SK-N-SH (cell line): ENCODE measurements at regions not wholly inside any gene's neighbourhood (a gene's known extent, or its start where the extent isn't known, plus 50 kb on each side); places are given as distances from the start of the nearest gene placed in this dataset.

Experiments used
- CTCF ChIA-PET: fragments of 300-600, 350-600 bp; formaldehyde crosslinking; extraction: SDS; loops from one replicate; lab custom pipeline; 2021; lab: Yijun Ruan, JAX
- POLR2A ChIA-PET: fragments of 350-600 bp; sonication (Branson Sonifier 250); formaldehyde crosslinking; extraction: SDS; loops from one replicate; lab custom pipeline; 2020; ENCODE audit warnings: antibody characterized with exemption, inconsistent platforms; lab: Yijun Ruan, JAX
- DNase-seq: peaks from one replicate; pipeline ENCODE4 v3.0.0; 2012
- H2AFZ ChIP-seq: fragments of 200-600 bp; sonication (generic); 2 replicates; pipeline ENCODE4 v1.8.1; 2016; ENCODE audit warnings: antibody characterized with exemption, mild to moderate bottlenecking, low read depth
- H3F3A ChIP-seq: fragments of 200-600 bp; sonication (generic); replicated peaks from 2 replicates; pipeline ENCODE3; 2016; ENCODE audit warnings: antibody characterized with exemption, mild to moderate bottlenecking; ENCODE audit not compliant: insufficient read depth
- H3K27ac ChIP-seq, 2 experiments: fragments of 200-500 bp in 1 of 2; fragments of 200-600 bp in 1 of 2; sonication (Bioruptor generic) in 1 of 2; sonication (generic), shearing (Covaris generic) in 1 of 2; 2 replicates each; pipeline versions ENCODE4 v1.5.1 to v1.6.1; 2014 to 2016; ENCODE audit warnings: low read depth in 2 of 2, inconsistent platforms in 1 of 2, low read length in 1 of 2, mild to moderate bottlenecking in 1 of 2, mixed read lengths in 1 of 2
- H3K27me3 ChIP-seq: fragments of 200-600 bp; sonication (generic), shearing (Covaris generic); 2 replicates; pipeline ENCODE4 v1.6.1; 2016; ENCODE audit warnings: mixed run types; ENCODE audit not compliant: insufficient read depth
- H3K36me3 ChIP-seq, 2 experiments: fragments of 200-500 bp in 1 of 2; fragments of 200-600 bp in 1 of 2; sonication (Bioruptor generic) in 1 of 2; sonication (generic) in 1 of 2; replicated peaks in 1 of 2; 2 replicates each; pipeline versions ENCODE3 to v1.5.1; 2014 to 2016; ENCODE audit warnings: low read length in 1 of 2, mild to moderate bottlenecking in 1 of 2; ENCODE audit not compliant: insufficient read depth in 2 of 2, control insufficient read depth in 1 of 2
- H3K4me1 ChIP-seq, 2 experiments: fragments of 200-500 bp in 1 of 2; fragments of 200-600 bp in 1 of 2; sonication (Bioruptor generic) in 1 of 2; sonication (generic), shearing (Covaris generic) in 1 of 2; 2 replicates each; pipeline versions ENCODE4 v1.5.1 to v1.6.1; 2014 to 2016; ENCODE audit warnings: low read depth in 1 of 2, low read length in 1 of 2, mixed run types in 1 of 2; ENCODE audit not compliant: insufficient read depth in 2 of 2, control insufficient read depth in 1 of 2
- H3K4me2 ChIP-seq: fragments of 200-600 bp; sonication (generic), shearing (Covaris generic); 2 replicates; pipeline ENCODE4 v1.6.1; 2017; ENCODE audit warnings: mixed run types
- H3K4me3 ChIP-seq, 2 experiments: fragments of 200-500 bp in 1 of 2; fragments of 200-600 bp in 1 of 2; sonication (Bioruptor generic) in 1 of 2; sonication (generic), shearing (Covaris generic) in 1 of 2; 2 replicates each; pipeline versions ENCODE4 v1.5.1 to v1.8.1; 2014 to 2016; ENCODE audit warnings: low read depth in 2 of 2, inconsistent platforms in 1 of 2, low read length in 1 of 2, mild to moderate bottlenecking in 1 of 2, mixed read lengths in 1 of 2, moderate library complexity in 1 of 2
- H3K79me2 ChIP-seq: fragments of 200-600 bp; sonication (generic); 2 replicates; pipeline ENCODE4 v1.8.1; 2017; ENCODE audit warnings: mild to moderate bottlenecking; ENCODE audit not compliant: insufficient read depth
- H3K9ac ChIP-seq: fragments of 200-600 bp; sonication (generic); 2 replicates; pipeline ENCODE4 v1.6.1; 2017; ENCODE audit warnings: mixed run types
- H3K9me2 ChIP-seq: fragments of 200-600 bp; sonication (generic); 2 replicates; pipeline ENCODE4 v1.6.1; 2017; ENCODE audit warnings: mixed run types
- H3K9me3 ChIP-seq: fragments of 200-600 bp; sonication (generic); 2 replicates; pipeline ENCODE4 v1.6.1; 2017; ENCODE audit warnings: mixed run types, mild to moderate bottlenecking, moderate library complexity
- H4K20me1 ChIP-seq: fragments of 200-600 bp; sonication (generic); 2 replicates; pipeline ENCODE4 v1.6.1; 2017; ENCODE audit warnings: mild to moderate bottlenecking, mixed run types; ENCODE audit not compliant: insufficient read depth
- CTCF ChIP-seq: fragments of 200-600 bp; sonication (generic); IDR thresholded peaks from 2 replicates; pipeline ENCODE4 v1.6.1; 2017; ENCODE audit warnings: antibody characterized with exemption, mild to moderate bottlenecking, moderate library complexity
- ELF1 ChIP-seq: IDR thresholded peaks from 2 replicates; pipeline ENCODE4 v1.4.0; 2012
- FOSL2 ChIP-seq: IDR thresholded peaks from 2 replicates; pipeline ENCODE4 v1.4.0; 2012; ENCODE audit warnings: low read depth, mild to moderate bottlenecking, moderate library complexity, borderline replicate concordance
- FOXM1 ChIP-seq: IDR thresholded peaks from 2 replicates; pipeline ENCODE4 v1.4.0; 2012; ENCODE audit warnings: low read depth, mild to moderate bottlenecking
- GABPA ChIP-seq: IDR thresholded peaks from 2 replicates; pipeline ENCODE4 v1.4.0; 2012; ENCODE audit warnings: low read depth, mild to moderate bottlenecking
- GATA2 ChIP-seq: sonication (generic); formaldehyde crosslinking; IDR thresholded peaks from 2 replicates; pipeline ENCODE4 v1.5.0; 2020; ENCODE audit warnings: mild to moderate bottlenecking, missing genetic modification reagents
- JUND ChIP-seq: IDR thresholded peaks from 2 replicates; pipeline ENCODE4 v1.4.0; 2012
- MEF2A ChIP-seq: IDR thresholded peaks from 2 replicates; pipeline ENCODE4 v1.4.0; 2012; ENCODE audit warnings: low read depth, borderline replicate concordance
- MXI1 ChIP-seq: IDR thresholded peaks from 2 replicates; pipeline ENCODE4 v1.6.1; 2012; ENCODE audit warnings: mild to moderate bottlenecking, low read depth, low read length, improper control_type of control experiment
- PBX3 ChIP-seq: IDR thresholded peaks from 2 replicates; pipeline ENCODE4; 2012
- RXRA ChIP-seq: IDR thresholded peaks from 2 replicates; pipeline ENCODE4 v1.4.0; 2012; ENCODE audit warnings: low read depth, mild to moderate bottlenecking, borderline replicate concordance
- USF2 ChIP-seq: fragments of 150-350 bp; IDR thresholded peaks from 2 replicates; pipeline ENCODE4 v1.6.1; 2017; ENCODE audit warnings: antibody characterized with exemption, low read length, low read depth, borderline replicate concordance
- YY1 ChIP-seq: IDR thresholded peaks from 2 replicates; pipeline ENCODE4 v1.4.0; 2012; ENCODE audit warnings: low read depth, mild to moderate bottlenecking
- ZBTB33 ChIP-seq: IDR thresholded peaks from 2 replicates; pipeline ENCODE4 v1.4.0; 2012; ENCODE audit warnings: low read depth, borderline replicate concordance
- WGBS: methylation state at CpG from one replicate; pipeline ENCODE4 v1.1.6; 2017; ENCODE audit warnings: low lambda C conversion rate; 5-methylcytosine and 5-hydroxymethylcytosine counted together

- H3K27me3 ChIP-seq, result no peaks in the 10 kb centered on the region
- no peak overlapping the region for H2AFZ ChIP-seq
- DNase-seq, result no peak
- H3K9me2 ChIP-seq, result no peaks in the 10 kb centered on the region
- no peaks in the 10 kb centered on the region for H3K36me3 ChIP-seq
- ChIA-PET POLR2A (no interaction called here), CTCF (interaction anchor here (1.2 kb wide), 1 partner anchor 50 kb away, joined by 4 read pairs; no protein-coding TSS in a partner anchor)
- H3K9me3 ChIP-seq, result no peaks in the 10 kb centered on the region
- H3K9ac ChIP-seq, result no peak overlapping the region
- H3K27ac ChIP-seq, result no peak overlapping the region
- H4K20me1 ChIP-seq, result no peaks in the 10 kb centered on the region
- H3F3A ChIP-seq, result no peaks in the 10 kb centered on the region
- no peak for TF ChIP-seq USF2
- TF ChIP-seq FOXM1, result no peak
- TF ChIP-seq MXI1, result no peak
- no peak for TF ChIP-seq JUND
- TF ChIP-seq ELF1, result no peak
- no peak for TF ChIP-seq PBX3
- TF ChIP-seq GABPA, result no peak
- no peak for TF ChIP-seq CTCF
- no peak for TF ChIP-seq RXRA
- no peak for TF ChIP-seq ZBTB33
- H3K4me1 ChIP-seq, result no peaks in the 10 kb centered on the region
- 60% methylated on average over 5 of the region's 5 CpGs for WGBS
- H3K4me3 ChIP-seq, result no peak overlapping the region
- H3K79me2 ChIP-seq, result no peaks in the 10 kb centered on the region
- H3K4me2 ChIP-seq, result no peak overlapping the region
These were observed 802.5 kb downstream of the EFNB2 start for GRCh38 chr13:105732806-105733529.

GRCh38 chr13:105725887-105726286, 809.6 kb downstream of the EFNB2 start:
- Histone ChIP-seq H3K4me3 (no peak overlapping the region), H3K4me1 (no peaks in the 10 kb centered on the region), H4K20me1 (no peaks in the 10 kb centered on the region), H3K79me2 (no peaks in the 10 kb centered on the region), H3K9ac (no peak overlapping the region), H3F3A (no peaks in the 10 kb centered on the region), H3K27me3 (no peaks in the 10 kb centered on the region)
- 63% methylated on average over 8 of the region's 8 CpGs for WGBS
- no peak for DNase-seq
- TF ChIP-seq FOXM1, result no peak
- no peak for TF ChIP-seq MXI1
- no peak for TF ChIP-seq FOSL2
- no peak for TF ChIP-seq GATA2 (CRISPR knock-in tag)
- TF ChIP-seq MEF2A, result no peak
- no peak for TF ChIP-seq YY1
- TF ChIP-seq, all 33 proteins: peak for 0
- POLR2A ChIA-PET, result no interaction called here
- CTCF ChIA-PET, result no interaction called here
- no peaks in the 10 kb centered on the region for H3K36me3 ChIP-seq
- no peak overlapping the region for H3K27ac ChIP-seq
- H2AFZ ChIP-seq, result no peak overlapping the region
- H3K9me3 ChIP-seq, result no peaks in the 10 kb centered on the region
- H3K4me2 ChIP-seq, result no peak overlapping the region
- no peaks in the 10 kb centered on the region for H3K9me2 ChIP-seq
